PC-9 (cell line): ENCODE measurements at regions not wholly inside any gene's neighbourhood (a gene's known extent, or its start where the extent isn't known, plus 50 kb on each side); places are given as distances from the start of the nearest gene placed in this dataset.
"Not testable (repeated sequence)": the region's sequence is repeated elsewhere in the genome, so short reads cannot be mapped to it uniquely, and the experiment has no call there.

Experiments
- BruUV-seq: library from RNA; stranded (reverse); fragments of 400-500 nt; replicated peaks from 2 replicates; lab custom pipeline; 2021; lab: Mats Ljungman, UMichigan
- CTCF ChIA-PET: fragments of 300-600 bp; sonication (Branson Sonifier 250); formaldehyde crosslinking; loops from one replicate; lab custom pipeline; 2022; ENCODE audit warnings: antibody characterized with exemption; lab: Charles Lee
- POLR2A ChIA-PET: fragments of 300-600 bp; sonication (Branson Sonifier 250); formaldehyde crosslinking; loops from one replicate; lab custom pipeline; 2022; ENCODE audit warnings: antibody characterized with exemption; ENCODE audit not compliant: unreplicated experiment; lab: Charles Lee
- DNase-seq, 2 experiments: peaks; one replicate each; pipeline versions ENCODE4 v3.0.0 to v3.0.0-alpha.2; 2015 to 2022; ENCODE audit warnings: mixed read lengths in 1 of 2
- H2AFZ ChIP-seq: fragments of 200-600 bp; sonication (generic); 2 replicates; pipeline ENCODE4 v1.8.1; 2017; ENCODE audit warnings: antibody characterized with exemption
- H3F3A ChIP-seq: fragments of 200-600 bp; sonication (generic); 2 replicates; pipeline ENCODE4 v1.8.1; 2017; ENCODE audit warnings: antibody characterized with exemption, mild to moderate bottlenecking, low read depth; ENCODE audit not compliant: insufficient read depth
- H3K27ac ChIP-seq: fragments of 200-600 bp; sonication (generic); 2 replicates; pipeline ENCODE4 v1.6.1; 2016; ENCODE audit warnings: mixed run types
- H3K27me3 ChIP-seq: fragments of 200-600 bp; sonication (generic); 2 replicates; pipeline ENCODE4 v1.6.1; 2016; ENCODE audit warnings: low read depth, mixed run types; ENCODE audit not compliant: insufficient read depth
- H3K36me3 ChIP-seq: fragments of 200-600 bp; sonication (generic); 2 replicates; pipeline ENCODE4 v1.6.1; 2016; ENCODE audit warnings: low read depth, mixed run types
- H3K4me1 ChIP-seq: fragments of 200-600 bp; sonication (generic); replicated peaks from 2 replicates; pipeline ENCODE4 v1.6.1; 2016; ENCODE audit warnings: mixed run types; ENCODE audit not compliant: insufficient read depth
- H3K4me2 ChIP-seq: fragments of 200-600 bp; sonication (generic); 2 replicates; pipeline ENCODE4 v1.6.1; 2017; ENCODE audit warnings: mixed run types
- H3K4me3 ChIP-seq: fragments of 200-600 bp; sonication (generic); 2 replicates; pipeline ENCODE4 v1.6.1; 2016; ENCODE audit warnings: mixed run types
- H3K79me2 ChIP-seq: fragments of 200-600 bp; sonication (generic); 2 replicates; pipeline ENCODE4 v1.6.1; 2017; ENCODE audit warnings: low read depth, mixed run types
- H3K9me2 ChIP-seq: fragments of 200-600 bp; sonication (generic); 2 replicates; pipeline ENCODE4 v1.8.1; 2017; ENCODE audit warnings: mild to moderate bottlenecking; ENCODE audit not compliant: insufficient read depth
- H3K9me3 ChIP-seq: fragments of 200-600 bp; sonication (generic); 2 replicates; pipeline ENCODE4 v1.8.1; 2016; ENCODE audit warnings: low read depth; ENCODE audit not compliant: insufficient read depth
- H4K20me1 ChIP-seq: fragments of 200-600 bp; sonication (generic); 2 replicates; pipeline ENCODE4 v1.8.1; 2017; ENCODE audit not compliant: insufficient read depth
- EZH2 ChIP-seq: fragments of 200-600 bp; sonication (generic); IDR thresholded peaks from 2 replicates; pipeline ENCODE4 v1.8.0; 2017; ENCODE audit warnings: antibody characterized with exemption, low read depth
- intact Hi-C: fragments of 100-400 bp; cut with micrococcal nuclease; formaldehyde crosslinking; loops from one replicate; pipeline ENCODE4 v1.10.0; 2022; ENCODE audit not compliant: unreplicated experiment
- TF ChIP-seq, protein P1 (sequence below): fragments of 200-600 bp; sonication (generic); conservative IDR thresholded peaks from 2 replicates; pipeline ENCODE4 v1.6.1; 2017; ENCODE audit warnings: mixed run types, antibody characterized with exemption, mild to moderate bottlenecking, moderate library complexity

DNA sequence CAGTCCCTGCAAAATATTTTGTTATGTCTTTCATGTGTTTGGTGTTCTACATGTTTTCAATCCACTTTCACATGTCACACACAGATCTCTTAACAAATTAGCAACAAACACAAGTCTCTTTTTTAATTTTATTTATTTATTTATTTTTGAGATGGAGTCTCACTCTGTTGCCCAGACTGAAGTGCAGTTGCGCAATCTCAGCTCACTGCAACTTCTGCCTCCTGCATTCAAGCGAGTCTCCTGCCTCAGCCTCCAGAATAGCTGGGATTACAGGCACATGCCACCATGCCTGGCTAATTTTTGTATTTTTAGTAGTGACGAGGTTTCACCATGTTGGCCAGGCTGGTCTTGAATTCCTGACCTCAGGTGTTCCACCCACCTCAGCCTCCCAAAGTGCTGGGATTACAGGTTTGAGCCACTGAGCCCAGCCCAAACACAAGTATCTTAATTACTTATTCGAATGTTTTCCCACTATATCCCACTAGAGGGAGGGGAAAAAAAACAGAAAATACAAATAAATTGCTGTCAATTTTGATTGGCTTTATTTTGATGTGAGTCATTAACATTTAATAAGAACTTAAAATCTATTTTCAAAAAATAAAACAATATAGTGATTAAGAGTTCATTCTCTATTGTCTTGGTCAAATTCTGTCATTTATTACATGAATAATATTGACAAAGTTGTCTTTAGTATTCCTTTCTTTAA is 1641.0 kb upstream of the CELF4 start:
- H3K9me2 ChIP-seq, H3K9me3 ChIP-seq, H4K20me1 ChIP-seq, H3K4me3 ChIP-seq, H3K36me3 ChIP-seq, POLR2A ChIA-PET, H3K27ac ChIP-seq, CTCF ChIA-PET, H3K79me2 ChIP-seq, H3K27me3 ChIP-seq, BruUV-seq, H2AFZ ChIP-seq, intact Hi-C loops, H3F3A ChIP-seq, H3K4me1 ChIP-seq, H3K4me2 ChIP-seq, DNase-seq: not testable (repeated sequence)
- TF ChIP-seq, protein P1, sequence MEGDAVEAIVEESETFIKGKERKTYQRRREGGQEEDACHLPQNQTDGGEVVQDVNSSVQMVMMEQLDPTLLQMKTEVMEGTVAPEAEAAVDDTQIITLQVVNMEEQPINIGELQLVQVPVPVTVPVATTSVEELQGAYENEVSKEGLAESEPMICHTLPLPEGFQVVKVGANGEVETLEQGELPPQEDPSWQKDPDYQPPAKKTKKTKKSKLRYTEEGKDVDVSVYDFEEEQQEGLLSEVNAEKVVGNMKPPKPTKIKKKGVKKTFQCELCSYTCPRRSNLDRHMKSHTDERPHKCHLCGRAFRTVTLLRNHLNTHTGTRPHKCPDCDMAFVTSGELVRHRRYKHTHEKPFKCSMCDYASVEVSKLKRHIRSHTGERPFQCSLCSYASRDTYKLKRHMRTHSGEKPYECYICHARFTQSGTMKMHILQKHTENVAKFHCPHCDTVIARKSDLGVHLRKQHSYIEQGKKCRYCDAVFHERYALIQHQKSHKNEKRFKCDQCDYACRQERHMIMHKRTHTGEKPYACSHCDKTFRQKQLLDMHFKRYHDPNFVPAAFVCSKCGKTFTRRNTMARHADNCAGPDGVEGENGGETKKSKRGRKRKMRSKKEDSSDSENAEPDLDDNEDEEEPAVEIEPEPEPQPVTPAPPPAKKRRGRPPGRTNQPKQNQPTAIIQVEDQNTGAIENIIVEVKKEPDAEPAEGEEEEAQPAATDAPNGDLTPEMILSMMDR, result peak; percentile 26; the same call in 1 of the 2 replicates

DNA sequence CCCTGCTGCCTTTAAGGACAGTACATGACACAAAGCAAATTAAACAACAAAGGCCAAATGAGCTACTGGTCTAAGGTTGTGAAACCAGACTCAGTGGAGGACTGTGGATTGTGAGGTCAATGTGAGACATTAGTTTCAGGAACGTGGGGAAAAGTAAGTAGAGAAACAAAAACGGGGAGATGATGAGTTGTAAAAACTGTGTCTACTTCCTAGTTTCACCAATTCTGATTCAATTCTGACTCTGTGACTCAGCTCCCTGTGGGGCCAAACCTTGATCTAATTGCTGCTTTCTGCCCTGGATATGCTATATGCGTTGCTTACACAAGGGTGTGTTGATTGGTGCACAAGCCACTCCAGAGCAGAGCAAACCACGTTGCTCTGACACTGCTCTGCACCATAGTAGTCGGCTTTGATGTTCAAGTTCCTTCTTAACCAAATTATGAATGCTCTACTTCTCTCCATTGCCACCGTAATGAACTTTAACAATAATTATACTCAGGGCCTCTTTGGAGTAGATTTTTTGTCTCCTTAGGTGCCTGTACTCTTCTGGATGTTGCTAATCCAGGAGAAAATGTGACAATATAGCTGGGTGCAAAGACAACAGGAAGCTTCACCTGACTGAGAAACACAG is 1640.1 kb upstream of the CELF4 start:
- no peak overlapping the region for H2AFZ ChIP-seq
- H3K36me3 ChIP-seq, result no peaks in the 10 kb centered on the region
- H3K4me3 ChIP-seq, result no peak overlapping the region
- no peaks in the 10 kb centered on the region for H3K4me1 ChIP-seq
- TF ChIP-seq EZH2, result no peak
- TF ChIP-seq, protein P1, result no peak
- no peak overlapping the region for H3K27ac ChIP-seq
- ChIA-PET POLR2A (no interaction called here), CTCF (no interaction called here)
- no peaks in the 10 kb centered on the region for H3K9me2 ChIP-seq
- no peaks in the 10 kb centered on the region for H3K9me3 ChIP-seq
- BruUV-seq, result no TSS peak
- H3F3A ChIP-seq, result no peaks in the 10 kb centered on the region
- no peak for DNase-seq
- no peaks in the 10 kb centered on the region for H3K27me3 ChIP-seq
- H4K20me1 ChIP-seq, result no peaks in the 10 kb centered on the region
- no peaks in the 10 kb centered on the region for H3K79me2 ChIP-seq
- H3K4me2 ChIP-seq, result no peak overlapping the region
- intact Hi-C loops, result no loop called here

GRCh38 chr18:39200153-39200552 is 1634.6 kb upstream of the CELF4 start:
- no peak for DNase-seq
- no peaks in the 10 kb centered on the region for H3K9me3 ChIP-seq
- ChIA-PET POLR2A (no interaction called here), CTCF (no interaction called here)
- H2AFZ ChIP-seq, result no peak overlapping the region
- no peaks in the 10 kb centered on the region for H3K79me2 ChIP-seq
- H3K27me3 ChIP-seq, result no peaks in the 10 kb centered on the region
- H3K36me3 ChIP-seq, result no peaks in the 10 kb centered on the region
- no peaks in the 10 kb centered on the region for H3K9me2 ChIP-seq
- intact Hi-C loops, result no loop called here
- no peaks in the 10 kb centered on the region for H3K4me1 ChIP-seq
- H3K27ac ChIP-seq, result no peak overlapping the region
- H3K4me3 ChIP-seq, result no peak overlapping the region
- no peaks in the 10 kb centered on the region for H4K20me1 ChIP-seq
- TF ChIP-seq, protein P1, result no peak
- no peak for TF ChIP-seq EZH2
- BruUV-seq, result no TSS peak
- H3K4me2 ChIP-seq, result no peak overlapping the region
- no peaks in the 10 kb centered on the region for H3F3A ChIP-seq
